ENCODE measurements at regions not wholly inside any gene's neighbourhood (a gene's known extent, or its start where the extent isn't known, plus 50 kb on each side); places are given as distances from the start of the nearest gene placed in this dataset.

- H3K4me2 ChIP-seq: no peak overlapping the region
- H3K27ac Mint-ChIP-seq: no peak overlapping the region
Measured at GRCh38 chr12:107360482-107360881, 267.1 kb upstream of the CRY1 start.

More at GRCh38 chr12:107360482-107360881, 267.1 kb upstream of the CRY1 start:
- Histone ChIP-seq H3K79me2 (replicated peaks; ENCODE audit: insufficient read depth) (no peaks in the 10 kb centered on the region), H2AFZ (no peak overlapping the region), H3K27me3 (ENCODE audit: insufficient read depth) (no peaks in the 10 kb centered on the region), H3K9me2 (ENCODE audit: insufficient read depth) (no peaks in the 10 kb centered on the region), H3F3A (replicated peaks; ENCODE audit: low read depth) (no peaks in the 10 kb centered on the region), H4K20me1 (replicated peaks; ENCODE audit: insufficient read depth) (no peaks in the 10 kb centered on the region), H3K4me3 (no peak overlapping the region), H3K36me3 (ENCODE audit: insufficient read depth) (no peaks in the 10 kb centered on the region), H3K4me1 (ENCODE audit: insufficient read depth) (no peaks in the 10 kb centered on the region), H3K27ac (ENCODE audit: low read depth) (no peak overlapping the region)
- H3K9me3 Mint-ChIP-seq: no peaks in the 10 kb centered on the region
- ATAC-seq (no peak), DNase-seq (ENCODE audit: low spot score) (no peak)
- H3K27me3 Mint-ChIP-seq (ENCODE audit: insufficient read depth, low read depth, poor library complexity): peaks cover 2% of the 10 kb centered on the region
- TF ChIP-seq ETS1 (IDR thresholded peaks at IDR 0.05): no peak
- no peak for TF ChIP-seq NANOG (IDR thresholded peaks at IDR 0.05; ENCODE audit: borderline replicate concordance)
- TF ChIP-seq EZH2phosphoT487 (IDR thresholded peaks at IDR 0.05; ENCODE audit: unreplicated experiment): no peak
- no peak for TF ChIP-seq POLR2AphosphoS5 (IDR thresholded peaks at IDR 0.05; ENCODE audit: low read depth)
- TF ChIP-seq ZNF114 (CRISPR knock-in tag; IDR thresholded peaks at IDR 0.05): no peak
- TF ChIP-seq ZNF331 (CRISPR knock-in tag; IDR thresholded peaks at IDR 0.05; ENCODE audit: low read depth): no peak
- TF ChIP-seq REST (IDR thresholded peaks at IDR 0.05; ENCODE audit: unreplicated experiment): no peak
- no peak for TF ChIP-seq EZH2 (IDR thresholded peaks at IDR 0.05; ENCODE audit: low read depth, unreplicated experiment)
- no peak for TF ChIP-seq CTCF (conservative IDR thresholded peaks at IDR 0.05; ENCODE audit: low read depth in 2 of 2)
- H3K4me3 Mint-ChIP-seq: no peak overlapping the region
- H3K4me1 Mint-ChIP-seq: no peaks in the 10 kb centered on the region
- H3K36me3 Mint-ChIP-seq (ENCODE audit: low read depth): no peaks in the 10 kb centered on the region

All from GM23338 (cell line).